KOPT-K1 (cell line): ENCODE measurements at regions not wholly inside any gene's neighbourhood (a gene's known extent, or its start where the extent isn't known, plus 50 kb on each side); places are given as distances from the start of the nearest gene placed in this dataset.

Experiments used
- H3K27ac ChIP-seq: fragments of 200-600 bp; sonication (generic); 2 replicates; pipeline ENCODE4 v1.5.1; 2016; ENCODE audit warnings: antibody characterized with exemption, mild to moderate bottlenecking, low read depth, low read length; ENCODE audit not compliant: poor library complexity, severe bottlenecking
- H3K36me3 ChIP-seq: fragments of 200-600 bp; sonication (generic); 2 replicates; pipeline ENCODE4 v1.5.1; 2017; ENCODE audit warnings: antibody characterized with exemption, mild to moderate bottlenecking, low read length, moderate library complexity; ENCODE audit not compliant: insufficient read depth
- H3K9me3 ChIP-seq: fragments of 200-600 bp; sonication (generic); 2 replicates; pipeline ENCODE4 v1.5.1; 2017; ENCODE audit warnings: antibody characterized with exemption, low read length, mild to moderate bottlenecking; ENCODE audit not compliant: insufficient read depth, poor library complexity, severe bottlenecking

DNA sequence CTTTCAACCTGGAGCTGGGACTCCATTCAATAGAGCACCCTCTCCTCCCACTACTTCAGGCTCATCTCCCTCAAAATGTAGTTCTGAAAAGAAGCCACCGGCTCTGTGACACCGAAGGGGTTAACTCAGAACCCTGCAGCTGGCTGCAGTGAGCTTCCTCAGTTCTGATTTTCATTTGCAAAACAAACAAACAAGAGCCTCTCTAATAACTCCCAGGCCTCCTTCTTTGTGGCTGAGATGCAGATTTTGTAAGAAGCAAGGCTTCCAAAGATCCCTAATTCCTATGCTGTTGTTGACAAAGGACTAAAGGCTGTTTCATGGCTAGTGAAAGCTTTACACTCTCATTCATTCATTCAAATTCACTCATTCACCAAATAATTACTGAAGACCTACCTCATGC, 333.4 kb upstream of the TBX3 start:
- no peak overlapping the region for H3K27ac ChIP-seq
- no peaks in the 10 kb centered on the region for H3K36me3 ChIP-seq
- H3K9me3 ChIP-seq: peaks cover 5% of the 10 kb centered on the region

- peaks cover 2% of the 10 kb centered on the region for H3K9me3 ChIP-seq
- no peaks in the 10 kb centered on the region for H3K36me3 ChIP-seq
- no peak overlapping the region for H3K27ac ChIP-seq
These were observed 329.4 kb upstream of the TBX3 start for GRCh38 chr12:115013236-115013981.

- H3K36me3 ChIP-seq: no peaks in the 10 kb centered on the region
- no peaks in the 10 kb centered on the region for H3K9me3 ChIP-seq
- H3K27ac ChIP-seq: no peak overlapping the region
These were observed 328.9 kb upstream of the TBX3 start for GRCh38 chr12:115012861-115013235.

DNA sequence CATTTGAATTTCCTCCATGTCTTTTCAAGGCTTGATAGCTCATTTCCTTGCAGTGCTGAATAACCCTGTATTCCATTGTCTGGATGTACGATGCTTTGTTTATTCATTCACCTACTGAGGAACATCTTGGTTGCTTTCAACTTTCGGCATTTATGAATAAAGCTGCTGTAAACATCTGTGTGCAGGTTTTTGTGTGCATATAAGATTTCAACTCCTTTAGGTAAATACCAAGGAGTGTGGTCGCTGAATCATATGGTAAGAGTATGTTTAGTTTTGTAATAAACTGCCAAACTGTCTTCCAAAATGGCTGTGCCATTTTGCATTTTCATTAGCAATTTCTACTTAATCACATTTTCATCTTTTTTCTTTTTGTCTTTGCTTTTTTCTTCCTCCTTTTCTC, 327.7 kb upstream of the TBX3 start:
- no peak overlapping the region for H3K27ac ChIP-seq

DNA sequence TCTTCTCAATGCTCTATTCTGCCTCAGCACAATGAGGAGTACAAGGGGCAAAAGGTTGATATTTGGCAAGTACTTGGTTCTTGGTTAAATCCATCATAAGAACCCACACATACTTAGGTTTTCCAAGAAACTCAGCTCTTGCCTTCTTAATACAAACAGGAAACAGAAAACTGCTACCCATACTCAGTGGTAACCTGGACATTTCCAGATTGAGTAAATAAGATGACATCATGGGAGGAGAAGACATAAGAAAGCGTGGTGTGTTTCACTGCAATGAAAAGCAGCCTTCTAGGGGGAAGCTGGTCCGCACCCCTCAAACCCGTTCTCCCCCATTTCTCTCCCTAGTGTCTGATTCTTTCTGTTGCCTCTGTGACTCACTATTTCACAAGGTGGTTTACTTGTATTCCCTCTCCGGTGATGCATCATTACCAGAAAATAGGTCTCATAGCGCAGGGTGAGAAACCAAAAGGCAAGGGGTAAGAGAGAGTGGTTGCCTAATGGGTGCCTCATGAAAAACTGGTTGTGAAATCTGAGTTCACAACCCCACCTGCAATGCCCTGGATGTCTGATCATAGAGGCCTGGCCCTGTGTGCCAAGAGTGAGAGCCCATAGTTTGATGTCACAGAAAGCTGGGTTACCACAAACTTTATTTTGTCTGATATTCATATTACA, 326.5 kb upstream of the TBX3 start:
- no peaks in the 10 kb centered on the region for H3K9me3 ChIP-seq
- H3K27ac ChIP-seq: no peak overlapping the region
- no peaks in the 10 kb centered on the region for H3K36me3 ChIP-seq

More for the DNA sequence above, 327.7 kb upstream of the TBX3 start:
- Histone ChIP-seq H3K36me3 (no peaks in the 10 kb centered on the region), H3K9me3 (no peaks in the 10 kb centered on the region)

DNA sequence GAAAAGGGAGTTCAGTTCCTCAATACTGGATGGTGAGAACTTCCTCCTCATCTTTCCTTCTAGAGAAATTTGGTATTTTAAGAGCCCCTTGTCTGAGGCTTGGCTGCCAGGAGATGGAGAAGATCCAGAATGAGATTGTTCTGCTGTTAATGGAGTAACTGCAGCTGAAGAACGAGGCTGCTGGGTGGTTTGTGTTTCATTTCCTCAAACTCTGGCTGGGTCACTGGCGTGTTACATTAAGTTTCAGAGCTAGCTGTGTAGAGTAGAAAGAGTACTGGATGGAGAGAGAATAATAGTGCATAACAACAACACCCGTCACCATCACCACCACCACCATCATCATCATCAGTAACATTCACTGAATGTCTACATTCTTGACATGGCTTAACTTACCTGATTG, 325.0 kb upstream of the TBX3 start:
- Histone ChIP-seq H3K9me3 (no peaks in the 10 kb centered on the region), H3K27ac (no peak overlapping the region), H3K36me3 (no peaks in the 10 kb centered on the region)

- no peaks in the 10 kb centered on the region for H3K9me3 ChIP-seq
- no peak overlapping the region for H3K27ac ChIP-seq
- H3K36me3 ChIP-seq: no peaks in the 10 kb centered on the region
These were observed 320.6 kb upstream of the TBX3 start for GRCh38 chr12:115004470-115005146.

GRCh38 chr12:115002434-115002833, 318.5 kb upstream of the TBX3 start:
- Histone ChIP-seq H3K9me3 (no peaks in the 10 kb centered on the region), H3K36me3 (no peaks in the 10 kb centered on the region), H3K27ac (no peak overlapping the region)

DNA sequence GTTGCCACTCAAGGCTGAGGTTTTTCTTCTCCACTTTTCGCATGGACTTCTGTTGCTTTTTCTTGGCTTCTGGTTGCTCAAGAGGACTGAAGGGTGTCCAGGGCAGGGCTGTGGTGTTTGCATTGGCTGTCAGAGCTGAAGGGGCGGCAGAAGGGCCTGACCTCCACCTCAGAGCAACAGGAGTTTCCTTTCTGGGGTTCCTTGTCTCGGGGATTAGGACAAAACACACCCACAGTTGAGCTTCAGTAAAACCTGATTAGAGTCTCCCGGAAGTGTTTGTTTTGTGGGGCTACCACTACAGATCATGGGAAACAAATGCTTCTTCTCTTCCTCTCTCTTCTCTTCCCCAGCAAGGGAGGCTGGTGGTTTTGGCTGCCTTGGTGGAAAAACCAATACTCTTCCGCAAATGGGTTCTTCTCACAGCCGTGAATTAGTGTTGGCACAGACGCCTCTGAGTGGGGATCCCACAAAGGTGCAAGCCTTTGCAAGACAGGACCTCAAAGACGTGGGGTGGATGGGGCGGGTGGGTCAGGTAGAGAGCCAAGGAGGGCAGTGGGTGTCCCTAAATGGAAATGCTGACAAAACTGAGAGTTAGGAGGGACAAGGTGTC, 317.7 kb upstream of the TBX3 start:
- Histone ChIP-seq H3K9me3 (no peaks in the 10 kb centered on the region), H3K27ac (no peak overlapping the region), H3K36me3 (no peaks in the 10 kb centered on the region)

DNA sequence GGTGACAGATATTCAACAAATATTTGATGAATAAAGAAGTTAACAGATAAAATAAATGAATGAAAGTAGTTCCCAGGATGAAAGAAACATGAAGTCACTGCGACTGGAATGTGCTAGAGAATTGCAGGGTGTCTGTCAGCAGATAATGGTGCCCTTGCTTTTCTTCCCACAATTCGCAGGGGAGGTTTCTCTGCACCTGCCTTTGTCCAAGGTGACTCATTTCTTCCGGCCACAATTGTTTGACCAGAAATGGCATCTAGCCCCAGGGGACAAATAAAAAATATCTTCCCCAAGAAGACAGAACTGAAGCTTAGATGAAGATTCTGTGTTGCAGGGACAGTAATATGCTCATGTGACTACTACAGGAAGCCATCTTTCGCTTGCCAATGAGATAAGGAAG, 316.1 kb upstream of the TBX3 start:
- Histone ChIP-seq H3K27ac (no peak overlapping the region), H3K9me3 (peaks cover 5% of the 10 kb centered on the region), H3K36me3 (no peaks in the 10 kb centered on the region)

DNA sequence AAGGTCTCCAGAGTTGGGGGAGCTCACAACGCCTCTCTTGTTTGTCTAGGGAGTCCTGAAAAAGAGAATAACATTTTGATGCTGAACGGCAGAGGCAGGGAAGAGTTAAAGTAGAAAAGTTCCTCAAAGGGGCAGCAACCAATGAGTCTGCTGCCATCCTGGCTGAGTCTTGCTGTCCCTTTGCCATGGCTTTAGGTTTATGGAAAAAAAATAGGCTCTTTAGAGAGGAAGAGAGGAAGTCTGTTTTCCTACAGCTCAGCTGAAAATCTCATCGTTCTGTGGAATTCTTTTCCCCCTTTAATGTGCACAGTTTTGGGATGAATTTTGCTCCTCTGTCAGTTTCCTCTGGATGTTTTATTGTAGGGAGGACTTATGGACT, 314.8 kb upstream of the TBX3 start:
- Histone ChIP-seq H3K36me3 (no peaks in the 10 kb centered on the region), H3K27ac (no peak overlapping the region), H3K9me3 (peaks cover 5% of the 10 kb centered on the region)

DNA sequence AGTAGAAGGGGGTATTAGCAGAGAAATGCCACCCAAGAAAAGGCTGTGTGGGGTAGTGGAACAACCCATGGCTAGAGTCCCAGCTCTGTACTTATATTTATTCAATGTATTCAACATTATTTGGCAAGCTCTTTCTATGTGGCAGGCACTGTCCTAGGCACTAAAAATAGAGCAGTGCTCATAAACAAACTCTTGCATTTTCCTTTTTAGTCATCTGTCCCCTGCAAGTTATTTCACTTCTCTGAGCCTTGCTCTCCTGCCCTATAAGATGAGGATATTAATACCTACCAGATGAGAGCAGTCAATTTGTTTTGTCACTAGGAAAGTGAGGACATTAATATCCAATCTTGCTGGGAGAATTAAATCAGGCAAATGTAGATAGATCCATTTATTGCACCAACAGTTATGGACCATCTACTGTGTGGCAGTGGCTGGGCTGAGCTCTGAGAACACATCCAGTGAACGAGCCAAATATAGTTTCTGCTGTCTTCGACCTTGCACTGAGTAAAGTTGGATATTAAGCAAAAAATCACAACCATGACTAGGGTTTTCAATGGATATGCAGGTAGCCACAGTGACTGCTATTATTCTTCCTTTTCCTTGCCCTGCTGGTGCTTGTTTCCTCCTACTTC, 314.3 kb upstream of the TBX3 start:
- peaks cover 5% of the 10 kb centered on the region for H3K9me3 ChIP-seq
- no peaks in the 10 kb centered on the region for H3K36me3 ChIP-seq
- no peak overlapping the region for H3K27ac ChIP-seq

GRCh38 chr12:114996382-114996781, 312.4 kb upstream of the TBX3 start:
- H3K36me3 ChIP-seq: no peaks in the 10 kb centered on the region
- H3K9me3 ChIP-seq: peaks cover 5% of the 10 kb centered on the region
- H3K27ac ChIP-seq: no peak overlapping the region

- Histone ChIP-seq H3K36me3 (no peaks in the 10 kb centered on the region), H3K9me3 (peaks cover 5% of the 10 kb centered on the region), H3K27ac (no peak overlapping the region)
These were observed 311.9 kb upstream of the TBX3 start for GRCh38 chr12:114995891-114996290.

DNA sequence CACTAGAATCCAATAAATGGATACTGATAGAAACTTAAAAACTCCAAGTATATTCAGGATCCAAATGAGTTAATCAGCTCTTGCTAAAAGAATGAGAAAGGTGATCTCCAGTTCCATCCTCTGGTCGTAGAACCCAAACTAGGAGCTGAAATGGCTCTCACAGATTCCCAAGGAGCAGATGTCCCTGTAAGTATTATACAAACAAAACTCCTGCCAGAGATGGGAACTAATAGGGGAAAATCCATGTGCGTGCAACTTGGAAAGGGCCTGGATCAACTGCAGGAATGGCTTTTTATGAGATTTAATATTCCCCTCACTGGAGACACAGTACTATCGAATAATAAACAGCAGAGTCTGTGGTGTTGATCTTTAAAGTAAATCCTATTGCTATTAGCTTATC, 309.2 kb upstream of the TBX3 start:
- Histone ChIP-seq H3K36me3 (no peaks in the 10 kb centered on the region), H3K27ac (no peak overlapping the region), H3K9me3 (peaks cover 5% of the 10 kb centered on the region)
